Brain microvascular endothelial cell (primary cell): ENCODE measurements at regions not wholly inside any gene's neighbourhood (a gene's known extent, or its start where the extent isn't known, plus 50 kb on each side); places are given as distances from the start of the nearest gene placed in this dataset.

ENCODE experiments used
- DNase-seq: peaks from one replicate; pipeline ENCODE4 v3.0.0-alpha.2; 2020
- H3K27ac ChIP-seq: fragments of 250-450 bp; sonication (Bioruptor Pico); 2 replicates; pipeline ENCODE4 v1.5.1; 2020; ENCODE audit warnings: mild to moderate bottlenecking, moderate library complexity
- H3K27me3 ChIP-seq: fragments of 250-450 bp; sonication (Bioruptor Pico); replicated peaks from 2 replicates; pipeline ENCODE4 v1.5.1; 2020; ENCODE audit warnings: mild to moderate bottlenecking
- H3K36me3 ChIP-seq: fragments of 250-450 bp; sonication (Bioruptor Pico); replicated peaks from 2 replicates; pipeline ENCODE4 v1.5.1; 2020; ENCODE audit warnings: mild to moderate bottlenecking
- H3K4me3 ChIP-seq: 2 replicates; pipeline ENCODE4 v1.5.1; 2011; ENCODE audit warnings: low read depth, mild to moderate bottlenecking, control low read depth, low read length, moderate library complexity
- in situ Hi-C: cut with HindIII; loops from 2 replicates; pipeline ENCODE4 v1.10.0; 2017; ENCODE audit warnings: low sequenced_read_pairs, low pct_ligation_motif_present
- TF ChIP-seq, protein P1 (sequence below): IDR thresholded peaks from 2 replicates; pipeline ENCODE4 v1.5.1; 2011; ENCODE audit warnings: low read depth, mild to moderate bottlenecking, moderate library complexity, low read length, control low read depth, inconsistent platforms; ENCODE audit errors: missing control alignments

GRCh38 chr2:191543708-191544107 lies 134.2 kb upstream of the NABP1 start:
- Histone ChIP-seq H3K27ac (no peak overlapping the region), H3K4me3 (no peak overlapping the region), H3K27me3 (no peaks in the 10 kb centered on the region), H3K36me3 (no peaks in the 10 kb centered on the region)
- TF ChIP-seq, protein P1, sequence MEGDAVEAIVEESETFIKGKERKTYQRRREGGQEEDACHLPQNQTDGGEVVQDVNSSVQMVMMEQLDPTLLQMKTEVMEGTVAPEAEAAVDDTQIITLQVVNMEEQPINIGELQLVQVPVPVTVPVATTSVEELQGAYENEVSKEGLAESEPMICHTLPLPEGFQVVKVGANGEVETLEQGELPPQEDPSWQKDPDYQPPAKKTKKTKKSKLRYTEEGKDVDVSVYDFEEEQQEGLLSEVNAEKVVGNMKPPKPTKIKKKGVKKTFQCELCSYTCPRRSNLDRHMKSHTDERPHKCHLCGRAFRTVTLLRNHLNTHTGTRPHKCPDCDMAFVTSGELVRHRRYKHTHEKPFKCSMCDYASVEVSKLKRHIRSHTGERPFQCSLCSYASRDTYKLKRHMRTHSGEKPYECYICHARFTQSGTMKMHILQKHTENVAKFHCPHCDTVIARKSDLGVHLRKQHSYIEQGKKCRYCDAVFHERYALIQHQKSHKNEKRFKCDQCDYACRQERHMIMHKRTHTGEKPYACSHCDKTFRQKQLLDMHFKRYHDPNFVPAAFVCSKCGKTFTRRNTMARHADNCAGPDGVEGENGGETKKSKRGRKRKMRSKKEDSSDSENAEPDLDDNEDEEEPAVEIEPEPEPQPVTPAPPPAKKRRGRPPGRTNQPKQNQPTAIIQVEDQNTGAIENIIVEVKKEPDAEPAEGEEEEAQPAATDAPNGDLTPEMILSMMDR: no peak
- in situ Hi-C loops: no loop called here
- DNase-seq: no peak

GRCh38 chr2:191544461-191545062 lies 133.4 kb upstream of the NABP1 start:
- DNase-seq: no peak
- Histone ChIP-seq H3K27me3 (no peaks in the 10 kb centered on the region), H3K36me3 (no peaks in the 10 kb centered on the region), H3K4me3 (no peak overlapping the region), H3K27ac (no peak overlapping the region)
- TF ChIP-seq, protein P1: no peak
- in situ Hi-C loops: no loop called here

- DNase-seq: no peak
Measured at GRCh38 chr2:191545361-191545760, 132.6 kb upstream of the NABP1 start.

DNA sequence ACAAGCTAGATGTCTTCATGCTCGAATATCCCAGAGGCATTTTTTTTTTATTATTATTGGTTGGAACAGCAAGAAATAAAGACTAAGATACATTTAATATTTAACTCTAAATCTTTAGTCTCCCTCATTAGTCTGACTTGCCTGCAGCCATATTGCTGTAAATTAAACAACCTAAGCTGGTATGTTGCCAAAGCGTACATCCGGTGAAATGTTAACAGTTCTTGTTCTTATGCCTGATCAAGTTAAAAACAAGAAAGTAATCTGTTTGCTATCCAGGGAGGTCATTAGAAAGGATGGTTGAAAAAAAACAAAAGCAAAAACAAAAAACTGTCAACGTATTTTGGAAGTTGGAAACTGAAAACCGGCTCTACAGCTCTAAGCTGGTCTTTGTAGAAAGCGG lies 125.9 kb upstream of the NABP1 start:
- H3K36me3 ChIP-seq: no peaks in the 10 kb centered on the region
- TF ChIP-seq, protein P1: no peak
- in situ Hi-C loops: loop anchor here (25.0 kb wide), 2 partner anchors 135 to 610 kb away; partner anchors contain the start of gene NABP1
- no peak for DNase-seq
- H3K4me3 ChIP-seq: no peak overlapping the region
- H3K27me3 ChIP-seq: no peaks in the 10 kb centered on the region
- no peak overlapping the region for H3K27ac ChIP-seq

More at GRCh38 chr2:191545361-191545760, 132.6 kb upstream of the NABP1 start:
- H3K36me3 ChIP-seq: no peaks in the 10 kb centered on the region
- TF ChIP-seq, protein P1: no peak
- H3K27me3 ChIP-seq: no peaks in the 10 kb centered on the region
- H3K4me3 ChIP-seq: no peak overlapping the region
- H3K27ac ChIP-seq: no peak overlapping the region
- in situ Hi-C loops: no loop called here

- TF ChIP-seq, protein P1: no peak
- in situ Hi-C loops: loop anchor here (25.0 kb wide), 2 partner anchors 133 to 608 kb away; partner anchors contain the start of gene NABP1
- no peak overlapping the region for H3K27ac ChIP-seq
Measured at GRCh38 chr2:191554240-191554639, 123.7 kb upstream of the NABP1 start.

More at GRCh38 chr2:191554240-191554639, 123.7 kb upstream of the NABP1 start:
- DNase-seq: no peak
- Histone ChIP-seq H3K4me3 (no peak overlapping the region), H3K36me3 (no peaks in the 10 kb centered on the region), H3K27me3 (no peaks in the 10 kb centered on the region)
